ENCODE measurements at regions not wholly inside any gene's neighbourhood (a gene's known extent, or its start where the extent isn't known, plus 50 kb on each side); places are given as distances from the start of the nearest gene placed in this dataset.

DNA sequence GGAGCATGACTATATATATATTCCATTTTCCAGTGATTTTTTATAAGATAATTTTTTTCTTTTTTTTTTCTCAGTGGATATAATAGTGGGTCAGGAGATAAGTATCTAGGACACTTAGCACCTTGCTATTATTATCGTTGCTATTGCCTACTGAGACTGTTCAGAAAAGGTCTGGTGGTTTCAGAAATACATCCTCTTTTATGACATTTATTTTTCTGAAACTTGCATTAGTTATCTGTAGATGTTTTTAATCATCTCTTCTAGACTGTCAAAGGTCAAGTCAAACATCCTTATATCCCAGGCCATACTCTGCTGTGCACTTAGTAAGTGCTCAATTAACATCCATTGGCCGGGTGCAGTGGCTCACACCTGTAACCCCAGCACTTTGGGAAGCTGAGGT, 72.9 kb upstream of the MED14 start:
- Histone ChIP-seq H4K8ac (ENCODE audit: extremely low read depth, insufficient read depth, low read length) (no peak overlapping the region), H4K20me1 (replicated peaks in 1 of 2; ENCODE audit: control insufficient read depth in 1 of 2, insufficient read depth in 2 of 2, low read length in 2 of 2) (no peaks in the 10 kb centered on the region), H4K91ac (replicated peaks; ENCODE audit: insufficient read length, low read length) (no peak overlapping the region), H3K4me1 (replicated peaks in 1 of 4; ENCODE audit: control insufficient read depth in 3 of 4, insufficient read depth in 4 of 4, low read length in 3 of 4) (peaks cover 0 to 2% (median 0%) of the 10 kb centered on the region in 4 experiments; a peak in 1 of 7 replicates), H3K4ac (replicated peaks; ENCODE audit: insufficient read length, low read depth, low read length) (no peak overlapping the region), H4K5ac (ENCODE audit: insufficient read length, low read depth, low read length) (no peak overlapping the region), H3K27me3 (replicated peaks in 1 of 4; ENCODE audit: control insufficient read depth in 3 of 4, extremely low read depth in 1 of 4, insufficient read depth in 3 of 4, low read length in 3 of 4) (no peaks in the 10 kb centered on the region), H3K18ac (ENCODE audit: extremely low read depth, low read length) (no peak overlapping the region), H2BK5ac (ENCODE audit: low read depth, low read length) (no peak overlapping the region), H3K56ac (replicated peaks; ENCODE audit: insufficient read length, low read depth, low read length) (no peak overlapping the region), H3K36me3 (ENCODE audit: control insufficient read depth in 2 of 4, insufficient read depth in 4 of 4, low read length in 3 of 4) (no peaks in the 10 kb centered on the region), H2BK120ac (replicated peaks; ENCODE audit: low read depth, low read length) (no peak overlapping the region), H2BK20ac (ENCODE audit: low read length) (no peak overlapping the region), H3K79me1 (ENCODE audit: low read depth, low read length) (no peaks in the 10 kb centered on the region), H3K9ac (replicated peaks in 1 of 4; ENCODE audit: extremely low read depth in 1 of 4, low read depth in 3 of 4, low read length in 3 of 4) (no peak overlapping the region), H3K23me2 (ENCODE audit: low read depth, low read length) (no peaks in the 10 kb centered on the region), H3K4me2 (ENCODE audit: insufficient read depth in 1 of 2, low read depth in 2 of 2, low read length in 2 of 2) (no peak overlapping the region), H3K14ac (ENCODE audit: insufficient read length) (no peak overlapping the region), H2BK12ac (ENCODE audit: low read depth, low read length) (no peak overlapping the region), H3K9me3 (ENCODE audit: insufficient read depth in 2 of 2, low read depth in 1 of 2, low read length in 1 of 2) (no peaks in the 10 kb centered on the region), H2AK5ac (ENCODE audit: low read depth, low read length) (no peak overlapping the region), H3K27ac (ENCODE audit: low read depth, low read length) (no peak overlapping the region), H2AFZ (ENCODE audit: low read length) (no peak overlapping the region), H3K4me3 (ENCODE audit: extremely low read depth in 1 of 4, insufficient read depth in 2 of 4, low read depth in 3 of 4, low read length in 4 of 4) (no peak overlapping the region), H3K23ac (ENCODE audit: insufficient read length) (no peak overlapping the region), H3K79me2 (ENCODE audit: control insufficient read depth in 1 of 2, insufficient read depth in 2 of 2, low read length in 2 of 2) (no peaks in the 10 kb centered on the region), H2BK15ac (ENCODE audit: low read length) (no peak overlapping the region)
- DNase-seq (ENCODE audit: low read depth in 1 of 2, low spot score in 2 of 2) (no peak), FAIRE-seq (no peak)
- WGBS, 2 experiments (ENCODE audit: extremely low coverage in 1 of 2, insufficient coverage in 1 of 2, insufficient read length in 1 of 2, insufficient replicate concordance in 2 of 2, low coverage in 1 of 2, low lambda C conversion rate in 2 of 2, missing lambda C conversion rate in 1 of 2): 89% methylated on average over 2 of the region's 2 CpGs; no CpG with 5 or more reads in 1 of the 2 experiments
- TF ChIP-seq CBX5 (IDR thresholded peaks at IDR 0.05; ENCODE audit: low read depth, low read length): no peak
- POLR2A ChIA-PET (ENCODE audit: partially characterized antibody): no interaction called here
- CTCF ChIA-PET (ENCODE audit: partially characterized antibody): interaction anchor here (1.4 kb wide), 1 partner anchor 14 kb away, joined by 4 read pairs; no protein-coding TSS in a partner anchor

All from H1 (cell line).